ENCODE measurements at regions not wholly inside any gene's neighbourhood (a gene's known extent, or its start where the extent isn't known, plus 50 kb on each side); places are given as distances from the start of the nearest gene placed in this dataset.
"Not testable (repeated sequence)": the region's sequence is repeated elsewhere in the genome, so short reads cannot be mapped to it uniquely, and the experiment has no call there.

DNA sequence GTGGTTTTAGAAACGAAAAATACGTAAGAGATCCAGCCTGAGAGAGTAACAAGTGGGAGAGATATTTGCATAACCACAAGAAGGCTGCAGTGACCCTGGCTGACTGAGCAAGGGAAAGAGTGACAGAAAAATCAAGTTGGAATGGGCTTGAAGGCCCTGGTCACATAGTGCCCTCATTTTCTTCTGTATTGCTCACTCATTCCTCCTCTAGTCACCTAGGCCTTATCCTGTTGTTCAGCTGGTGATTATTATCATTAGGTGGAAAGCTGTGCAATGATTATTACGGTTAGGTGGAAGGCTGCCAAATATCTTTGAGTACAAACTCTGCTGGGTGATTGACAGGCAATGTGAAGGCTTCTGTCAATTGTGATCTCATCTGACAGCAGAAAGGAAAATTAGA, 2384.1 kb downstream of the PCDH7 start:
- TF ChIP-seq, protein P1, sequence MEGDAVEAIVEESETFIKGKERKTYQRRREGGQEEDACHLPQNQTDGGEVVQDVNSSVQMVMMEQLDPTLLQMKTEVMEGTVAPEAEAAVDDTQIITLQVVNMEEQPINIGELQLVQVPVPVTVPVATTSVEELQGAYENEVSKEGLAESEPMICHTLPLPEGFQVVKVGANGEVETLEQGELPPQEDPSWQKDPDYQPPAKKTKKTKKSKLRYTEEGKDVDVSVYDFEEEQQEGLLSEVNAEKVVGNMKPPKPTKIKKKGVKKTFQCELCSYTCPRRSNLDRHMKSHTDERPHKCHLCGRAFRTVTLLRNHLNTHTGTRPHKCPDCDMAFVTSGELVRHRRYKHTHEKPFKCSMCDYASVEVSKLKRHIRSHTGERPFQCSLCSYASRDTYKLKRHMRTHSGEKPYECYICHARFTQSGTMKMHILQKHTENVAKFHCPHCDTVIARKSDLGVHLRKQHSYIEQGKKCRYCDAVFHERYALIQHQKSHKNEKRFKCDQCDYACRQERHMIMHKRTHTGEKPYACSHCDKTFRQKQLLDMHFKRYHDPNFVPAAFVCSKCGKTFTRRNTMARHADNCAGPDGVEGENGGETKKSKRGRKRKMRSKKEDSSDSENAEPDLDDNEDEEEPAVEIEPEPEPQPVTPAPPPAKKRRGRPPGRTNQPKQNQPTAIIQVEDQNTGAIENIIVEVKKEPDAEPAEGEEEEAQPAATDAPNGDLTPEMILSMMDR (IDR thresholded peaks at IDR 0.05): no peak
- no peak for TF ChIP-seq POLR2A (IDR thresholded peaks at IDR 0.05)
- Histone ChIP-seq H3K9me3 (no peaks in the 10 kb centered on the region), H3K36me3 (no peaks in the 10 kb centered on the region), H3K27me3 (no peaks in the 10 kb centered on the region), H3K4me3 (no peak overlapping the region), H3K4me1 (no peaks in the 10 kb centered on the region), H3K27ac (no peak overlapping the region)
- DNase-seq (no peak), ATAC-seq (no peak)
- 37% methylated on average over 3 of the region's 3 CpGs for WGBS (ENCODE audit: insufficient coverage, low coverage, low lambda C conversion rate, missing lambda C conversion rate)
- intact Hi-C loops (cut with DNase I): no loop called here

- no peak for TF ChIP-seq POLR2A (IDR thresholded peaks at IDR 0.05)
- TF ChIP-seq, protein P1 (IDR thresholded peaks at IDR 0.05): no peak
- Histone ChIP-seq H3K4me1 (no peaks in the 10 kb centered on the region), H3K27me3 (no peaks in the 10 kb centered on the region), H3K36me3 (no peaks in the 10 kb centered on the region), H3K9me3 (no peaks in the 10 kb centered on the region), H3K4me3 (no peak overlapping the region), H3K27ac (no peak overlapping the region)
- 65% methylated on average over 2 of the region's 2 CpGs for WGBS (ENCODE audit: insufficient coverage, low coverage, low lambda C conversion rate, missing lambda C conversion rate)
- intact Hi-C loops (cut with DNase I): no loop called here
- DNase-seq (no peak), ATAC-seq (no peak)
These were observed 2387.6 kb downstream of the PCDH7 start for GRCh38 chr4:33107814-33108213.

- no peaks in the 10 kb centered on the region for H3K36me3 ChIP-seq
- no peaks in the 10 kb centered on the region for H3K4me1 ChIP-seq
- H3K27me3 ChIP-seq: no peaks in the 10 kb centered on the region
- no peaks in the 10 kb centered on the region for H3K9me3 ChIP-seq
- ATAC-seq (no peak), DNase-seq (no peak)
- no peak overlapping the region for H3K27ac ChIP-seq
- WGBS (ENCODE audit: insufficient coverage, low coverage, low lambda C conversion rate, missing lambda C conversion rate): 75% methylated on average over 1 of the region's 1 CpG
- intact Hi-C loops (cut with DNase I): no loop called here
- TF ChIP-seq, protein P1 (IDR thresholded peaks at IDR 0.05): no peak
- no peak for TF ChIP-seq POLR2A (IDR thresholded peaks at IDR 0.05)
- no peak overlapping the region for H3K4me3 ChIP-seq
These were observed 2390.9 kb downstream of the PCDH7 start for GRCh38 chr4:33111117-33111516.

GRCh38 chr4:33116871-33117270, 2396.7 kb downstream of the PCDH7 start:
- ATAC-seq: no peak
- TF ChIP-seq, protein P1 (IDR thresholded peaks at IDR 0.05): no peak
- no peak for TF ChIP-seq POLR2A (IDR thresholded peaks at IDR 0.05)
- H3K36me3 ChIP-seq: no peaks in the 10 kb centered on the region
- H3K4me1 ChIP-seq: no peaks in the 10 kb centered on the region
- DNase-seq: no peak
- intact Hi-C loops (cut with DNase I): no loop called here
- H3K9me3 ChIP-seq: no peaks in the 10 kb centered on the region
- no peak overlapping the region for H3K27ac ChIP-seq
- no peaks in the 10 kb centered on the region for H3K27me3 ChIP-seq
- H3K4me3 ChIP-seq: no peak overlapping the region
- WGBS (ENCODE audit: insufficient coverage, low coverage, low lambda C conversion rate, missing lambda C conversion rate): 79% methylated on average over 3 of the region's 3 CpGs

- H3K9me3 ChIP-seq: no peaks in the 10 kb centered on the region
- TF ChIP-seq, protein P1 (IDR thresholded peaks at IDR 0.05): no peak
- TF ChIP-seq POLR2A (IDR thresholded peaks at IDR 0.05): no peak
- no peaks in the 10 kb centered on the region for H3K27me3 ChIP-seq
- H3K36me3 ChIP-seq: no peaks in the 10 kb centered on the region
- no peak overlapping the region for H3K27ac ChIP-seq
- no peak for ATAC-seq
- DNase-seq: no peak
- H3K4me1 ChIP-seq: no peaks in the 10 kb centered on the region
- H3K4me3 ChIP-seq: no peak overlapping the region
- intact Hi-C loops (cut with DNase I): no loop called here
- 57% methylated on average over 1 of the region's 1 CpG for WGBS (ENCODE audit: insufficient coverage, low coverage, low lambda C conversion rate, missing lambda C conversion rate)
These were observed 2405.8 kb downstream of the PCDH7 start for GRCh38 chr4:33126002-33126401.

- H3K27me3 ChIP-seq; ATAC-seq; H3K36me3 ChIP-seq; H3K9me3 ChIP-seq; H3K4me1 ChIP-seq; H3K4me3 ChIP-seq; H3K27ac ChIP-seq; intact Hi-C loops (cut with DNase I); DNase-seq: not testable (repeated sequence)
- 43% methylated on average over 1 of the region's 1 CpG for WGBS (ENCODE audit: insufficient coverage, low coverage, low lambda C conversion rate, missing lambda C conversion rate)
These were observed 2410.5 kb downstream of the PCDH7 start for GRCh38 chr4:33130662-33131061.

All from right lobe of liver (tissue), 6 donors.